ENCODE measurements at regions not wholly inside any gene's neighbourhood (a gene's known extent, or its start where the extent isn't known, plus 50 kb on each side); places are given as distances from the start of the nearest gene placed in this dataset.

DNA sequence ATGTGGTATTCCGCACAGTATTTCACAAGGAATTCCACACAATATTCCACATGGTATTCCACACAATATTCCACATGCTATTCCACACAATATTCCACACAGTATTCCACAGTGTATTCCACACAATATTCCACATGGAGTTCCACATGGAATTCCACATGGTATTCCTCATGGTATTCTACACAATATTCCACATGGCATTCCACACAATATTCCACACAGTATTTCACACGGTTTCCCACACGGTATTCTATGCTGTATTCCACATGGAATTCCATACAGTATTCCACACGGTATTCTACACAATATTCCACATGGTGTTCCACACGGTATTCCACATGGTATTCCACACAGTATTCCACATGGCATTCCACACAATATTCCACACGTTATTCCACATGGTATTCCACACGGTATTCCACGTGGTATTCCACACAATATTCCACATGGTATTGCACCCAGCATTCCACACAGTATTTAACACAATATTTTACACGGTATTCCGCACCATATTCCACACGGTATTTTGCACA lies 137.3 kb upstream of the CHST15 start:
- intact Hi-C loops (cut with micrococcal nuclease), result no loop called here
- no peaks in the 10 kb centered on the region for H3K27me3 Mint-ChIP-seq
- ATAC-seq, result peak; percentile 0
- H3K36me3 Mint-ChIP-seq (ENCODE audit: low read depth), result no peaks in the 10 kb centered on the region
- H3K9me3 Mint-ChIP-seq, result peaks cover 21% of the 10 kb centered on the region
- H3K4me3 Mint-ChIP-seq, result no peak overlapping the region
- ChIA-PET POLR2A (interaction anchor here (0.8 kb wide), 1 partner anchor 10 kb away, joined by 3 read pairs; no protein-coding TSS in a partner anchor), CTCF (interaction anchor here (0.8 to 2.8 kb wide), 4 partner anchors 158 to 236 kb away, joined by 3 to 25 read pairs (median 8); no protein-coding TSS in a partner anchor)
- peaks cover 2% of the 10 kb centered on the region for H3K4me1 Mint-ChIP-seq (ENCODE audit: low read depth)
- no peak for DNase-seq
- TF ChIP-seq, protein P1, sequence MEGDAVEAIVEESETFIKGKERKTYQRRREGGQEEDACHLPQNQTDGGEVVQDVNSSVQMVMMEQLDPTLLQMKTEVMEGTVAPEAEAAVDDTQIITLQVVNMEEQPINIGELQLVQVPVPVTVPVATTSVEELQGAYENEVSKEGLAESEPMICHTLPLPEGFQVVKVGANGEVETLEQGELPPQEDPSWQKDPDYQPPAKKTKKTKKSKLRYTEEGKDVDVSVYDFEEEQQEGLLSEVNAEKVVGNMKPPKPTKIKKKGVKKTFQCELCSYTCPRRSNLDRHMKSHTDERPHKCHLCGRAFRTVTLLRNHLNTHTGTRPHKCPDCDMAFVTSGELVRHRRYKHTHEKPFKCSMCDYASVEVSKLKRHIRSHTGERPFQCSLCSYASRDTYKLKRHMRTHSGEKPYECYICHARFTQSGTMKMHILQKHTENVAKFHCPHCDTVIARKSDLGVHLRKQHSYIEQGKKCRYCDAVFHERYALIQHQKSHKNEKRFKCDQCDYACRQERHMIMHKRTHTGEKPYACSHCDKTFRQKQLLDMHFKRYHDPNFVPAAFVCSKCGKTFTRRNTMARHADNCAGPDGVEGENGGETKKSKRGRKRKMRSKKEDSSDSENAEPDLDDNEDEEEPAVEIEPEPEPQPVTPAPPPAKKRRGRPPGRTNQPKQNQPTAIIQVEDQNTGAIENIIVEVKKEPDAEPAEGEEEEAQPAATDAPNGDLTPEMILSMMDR (IDR thresholded peaks at IDR 0.05), result no peak
- peak overlapping the region; percentile 52 for H3K27ac Mint-ChIP-seq

DNA sequence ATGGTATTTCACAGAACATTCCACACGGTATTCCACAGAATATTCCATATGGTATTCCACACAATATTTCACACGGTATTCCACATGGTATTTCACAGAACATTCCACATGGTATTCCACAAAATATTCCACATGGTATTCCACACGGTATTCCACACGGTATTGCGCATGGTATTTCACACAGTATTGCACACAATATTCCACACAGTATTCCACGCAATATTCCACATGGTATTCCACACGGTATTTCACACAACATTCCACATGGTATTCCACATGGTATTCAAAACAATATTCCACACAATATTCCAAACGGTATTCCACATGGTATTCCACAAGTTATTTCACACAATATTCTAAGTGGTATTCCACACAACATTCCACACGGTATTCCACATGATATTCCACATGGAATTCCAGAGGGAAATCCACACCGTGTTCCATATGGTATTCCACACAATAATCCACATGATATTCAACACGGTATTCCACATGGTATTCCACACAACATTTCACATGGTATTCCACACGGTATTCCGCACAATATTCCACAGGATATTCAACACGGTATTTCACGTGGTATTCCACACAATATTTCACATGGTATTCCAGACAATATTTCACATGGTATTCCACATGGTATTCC lies 136.7 kb upstream of the CHST15 start:
- Mint-ChIP-seq H3K36me3 (ENCODE audit: low read depth) (no peaks in the 10 kb centered on the region), H3K4me1 (ENCODE audit: low read depth) (peaks cover 2% of the 10 kb centered on the region), H3K4me3 (peak overlapping the region; percentile 13), H3K27me3 (no peaks in the 10 kb centered on the region), H3K27ac (no peak overlapping the region), H3K9me3 (peaks cover 21% of the 10 kb centered on the region)
- DNase-seq (no peak), ATAC-seq (no peak)
- TF ChIP-seq, protein P1 (IDR thresholded peaks at IDR 0.05), result no peak
- intact Hi-C loops (cut with micrococcal nuclease), result no loop called here
- ChIA-PET CTCF (no interaction called here), POLR2A (no interaction called here)

DNA sequence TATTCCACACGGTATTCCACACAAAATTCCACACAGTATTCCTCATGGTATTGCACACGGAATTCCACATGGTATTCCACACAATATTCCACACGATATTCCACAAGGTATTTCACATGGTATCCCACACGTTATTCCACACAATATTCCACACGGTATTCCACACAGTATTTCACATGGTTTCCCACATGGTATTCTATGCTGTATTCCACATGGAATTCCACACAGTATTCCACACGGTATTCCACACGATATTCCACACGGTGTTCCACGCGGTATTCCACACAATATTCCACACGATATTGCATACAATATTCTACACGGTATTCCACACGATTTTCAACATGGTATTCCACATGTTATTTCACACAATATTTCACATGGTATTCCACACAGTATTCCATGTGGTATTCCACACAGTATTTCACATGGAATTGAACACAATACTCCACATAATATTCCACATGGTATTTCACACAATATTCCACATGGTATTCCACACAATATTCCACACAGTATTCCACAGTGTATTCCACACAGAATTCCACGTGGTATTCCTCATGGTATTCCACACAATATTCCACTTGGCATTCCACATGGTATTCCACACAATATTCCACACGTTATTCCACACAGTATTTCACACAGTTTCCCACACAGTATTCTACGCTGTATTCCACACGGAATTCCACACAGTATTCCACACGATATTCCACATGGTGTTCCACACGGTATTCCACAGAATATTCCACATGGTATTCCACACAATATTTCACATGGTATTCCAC lies 136.0 kb upstream of the CHST15 start:
- peaks cover 21% of the 10 kb centered on the region for H3K9me3 Mint-ChIP-seq
- H3K27ac Mint-ChIP-seq, result no peak overlapping the region
- DNase-seq (no peak), ATAC-seq (no peak)
- ChIA-PET POLR2A (no interaction called here), CTCF (no interaction called here)
- H3K4me1 Mint-ChIP-seq (ENCODE audit: low read depth), result peaks cover 2% of the 10 kb centered on the region
- TF ChIP-seq, protein P1 (IDR thresholded peaks at IDR 0.05), result no peak
- intact Hi-C loops (cut with micrococcal nuclease), result no loop called here
- no peaks in the 10 kb centered on the region for H3K36me3 Mint-ChIP-seq (ENCODE audit: low read depth)
- H3K27me3 Mint-ChIP-seq, result no peaks in the 10 kb centered on the region
- H3K4me3 Mint-ChIP-seq, result peak overlapping the region; percentile 13

GRCh38 chr10:124228471-124228870 lies 135.1 kb upstream of the CHST15 start:
- POLR2A ChIA-PET, result interaction anchor here (0.5 kb wide), 1 partner anchor 1192 kb away, joined by 3 read pairs; no protein-coding TSS in a partner anchor
- Mint-ChIP-seq H3K4me3 (no peak overlapping the region), H3K27ac (no peak overlapping the region), H3K9me3 (peaks cover 21% of the 10 kb centered on the region), H3K4me1 (ENCODE audit: low read depth) (peaks cover 2% of the 10 kb centered on the region), H3K27me3 (no peaks in the 10 kb centered on the region), H3K36me3 (ENCODE audit: low read depth) (no peaks in the 10 kb centered on the region)
- intact Hi-C loops (cut with micrococcal nuclease), result no loop called here
- no peak for ATAC-seq
- TF ChIP-seq, protein P1 (IDR thresholded peaks at IDR 0.05), result no peak
- CTCF ChIA-PET, result no interaction called here
- no peak for DNase-seq

DNA sequence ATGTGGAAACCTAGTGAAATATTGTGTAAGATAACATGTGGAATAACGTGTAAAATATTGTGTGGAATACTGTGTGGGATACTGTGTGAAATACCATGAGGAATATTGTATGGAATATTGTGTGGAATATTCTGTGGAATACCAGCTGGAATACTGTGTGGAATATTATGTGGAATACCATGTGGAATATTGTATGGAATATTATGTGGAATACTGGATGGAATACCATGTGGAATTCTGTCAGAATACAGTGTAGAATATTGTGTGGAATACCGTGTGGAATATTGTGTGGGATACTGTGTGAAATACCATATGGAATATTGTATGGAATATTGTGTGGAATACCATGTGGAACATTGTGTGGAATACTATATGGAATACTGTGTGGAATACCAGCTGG lies 134.6 kb upstream of the CHST15 start:
- TF ChIP-seq, protein P1 (IDR thresholded peaks at IDR 0.05), result no peak
- Mint-ChIP-seq H3K27ac (peak overlapping the region; percentile 19), H3K4me3 (peak overlapping the region; percentile 2), H3K4me1 (ENCODE audit: low read depth) (peaks cover 2% of the 10 kb centered on the region), H3K9me3 (peaks cover 21% of the 10 kb centered on the region), H3K27me3 (no peaks in the 10 kb centered on the region), H3K36me3 (ENCODE audit: low read depth) (no peaks in the 10 kb centered on the region)
- ATAC-seq (no peak), DNase-seq (no peak)
- ChIA-PET POLR2A (interaction anchor here (0.5 kb wide), 1 partner anchor 1191 kb away, joined by 3 read pairs; no protein-coding TSS in a partner anchor), CTCF (no interaction called here)
- intact Hi-C loops (cut with micrococcal nuclease), result no loop called here

All from activated CD8-positive, alpha-beta T cell treated with anti-CD3 and anti-CD28 coated beads for 36 hours (primary cell).